ENCODE measurements at regions not wholly inside any gene's neighbourhood (a gene's known extent, or its start where the extent isn't known, plus 50 kb on each side); places are given as distances from the start of the nearest gene placed in this dataset.

DNA sequence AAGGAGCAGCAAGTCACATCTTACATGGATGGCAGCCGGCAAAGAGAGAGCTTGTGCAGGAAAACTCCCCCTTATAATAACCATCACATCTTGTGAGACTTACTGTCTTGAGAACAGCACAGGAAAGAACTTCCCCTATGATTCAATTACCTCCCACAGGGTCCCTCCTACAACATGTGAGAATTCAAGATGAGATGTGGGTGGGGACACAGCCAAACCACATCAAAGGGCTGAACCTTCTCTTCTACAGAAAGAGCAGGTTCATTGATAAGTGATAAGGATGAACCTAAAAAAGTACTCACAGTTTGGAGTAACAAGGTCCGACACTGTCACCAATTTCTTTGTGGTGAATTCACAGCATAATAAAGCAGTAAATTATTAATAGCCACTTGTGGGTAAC is 422.2 kb upstream of the FSIP2 start:
- Histone ChIP-seq H3K4me3 (ENCODE audit: low read length) (no peak overlapping the region), H3K36me3 (ENCODE audit: insufficient read depth, low read length) (no peaks in the 10 kb centered on the region)
- 50% methylated on average over 2 of the region's 2 CpGs for WGBS

DNA sequence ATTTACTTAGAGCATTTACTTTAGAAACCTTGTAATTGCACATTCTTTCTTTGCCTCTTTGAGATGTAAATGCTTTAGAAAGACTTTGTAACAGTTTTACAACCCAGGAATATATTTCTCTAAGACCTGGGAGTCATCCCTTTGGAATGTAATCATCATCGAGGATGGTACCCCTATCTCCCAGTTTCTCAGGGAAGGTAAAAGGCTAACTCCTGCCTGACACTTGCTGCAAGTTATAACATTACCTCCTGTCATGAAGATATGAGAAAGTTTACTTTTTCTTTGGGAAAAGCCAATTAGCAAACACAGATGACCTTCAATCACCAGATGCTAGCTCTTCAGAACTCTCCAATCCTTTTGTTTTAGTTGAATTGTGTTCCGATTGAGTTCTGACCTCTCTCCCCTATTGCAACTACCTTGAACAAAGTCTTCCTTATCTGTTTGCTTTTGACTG is 420.3 kb upstream of the FSIP2 start:
- Histone ChIP-seq H3K9ac (ENCODE audit: low read depth, low read length) (no peak overlapping the region), H3K4me3 (ENCODE audit: low read length) (no peak overlapping the region), H3K27ac (ENCODE audit: low read depth, low read length) (no peak overlapping the region), H3K9me3 (ENCODE audit: insufficient read depth, low read depth, low read length) (no peaks in the 10 kb centered on the region), H3K4me1 (ENCODE audit: insufficient read depth, low read length) (peaks cover 10% of the 10 kb centered on the region), H3K36me3 (ENCODE audit: insufficient read depth, low read length) (no peaks in the 10 kb centered on the region), H3K27me3 (ENCODE audit: insufficient read depth, low read length) (no peaks in the 10 kb centered on the region)
- WGBS = 66% methylated on average over 2 of the region's 2 CpGs

More for the DNA sequence above, 422.2 kb upstream of the FSIP2 start:
- Histone ChIP-seq H3K27ac (ENCODE audit: low read depth, low read length) (no peak overlapping the region), H3K9me3 (ENCODE audit: insufficient read depth, low read depth, low read length) (no peaks in the 10 kb centered on the region), H3K27me3 (ENCODE audit: insufficient read depth, low read length) (no peaks in the 10 kb centered on the region), H3K4me1 (ENCODE audit: insufficient read depth, low read length) (peaks cover 10% of the 10 kb centered on the region), H3K9ac (ENCODE audit: low read depth, low read length) (no peak overlapping the region)

DNA sequence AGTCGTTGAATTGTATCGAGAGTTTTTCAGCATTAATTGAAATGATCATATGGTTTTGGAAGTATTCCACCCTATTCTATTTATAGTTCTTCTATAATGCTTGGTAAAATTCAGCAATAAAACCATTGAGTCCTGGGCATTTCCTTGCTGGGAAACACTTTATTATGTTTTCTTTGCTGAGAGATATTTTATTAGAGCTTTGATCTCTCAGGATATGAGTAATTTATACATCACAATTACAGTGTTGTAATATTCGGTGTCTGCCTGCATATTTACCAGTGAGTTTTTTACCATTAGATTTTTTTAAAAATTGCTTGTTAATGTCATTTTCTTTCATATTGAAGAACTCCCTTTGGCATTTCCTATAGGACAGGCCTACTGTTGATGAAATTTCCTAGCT is 402.7 kb upstream of the FSIP2 start:
- Histone ChIP-seq H3K27me3 (ENCODE audit: insufficient read depth, low read length) (no peaks in the 10 kb centered on the region), H3K4me3 (ENCODE audit: low read length) (no peak overlapping the region), H3K9ac (ENCODE audit: low read depth, low read length) (no peak overlapping the region), H3K27ac (ENCODE audit: low read depth, low read length) (no peak overlapping the region), H3K9me3 (ENCODE audit: insufficient read depth, low read depth, low read length) (no peaks in the 10 kb centered on the region), H3K36me3 (ENCODE audit: insufficient read depth, low read length) (no peaks in the 10 kb centered on the region), H3K4me1 (ENCODE audit: insufficient read depth, low read length) (no peaks in the 10 kb centered on the region)
- WGBS = 73% methylated on average over 2 of the region's 3 CpGs

DNA sequence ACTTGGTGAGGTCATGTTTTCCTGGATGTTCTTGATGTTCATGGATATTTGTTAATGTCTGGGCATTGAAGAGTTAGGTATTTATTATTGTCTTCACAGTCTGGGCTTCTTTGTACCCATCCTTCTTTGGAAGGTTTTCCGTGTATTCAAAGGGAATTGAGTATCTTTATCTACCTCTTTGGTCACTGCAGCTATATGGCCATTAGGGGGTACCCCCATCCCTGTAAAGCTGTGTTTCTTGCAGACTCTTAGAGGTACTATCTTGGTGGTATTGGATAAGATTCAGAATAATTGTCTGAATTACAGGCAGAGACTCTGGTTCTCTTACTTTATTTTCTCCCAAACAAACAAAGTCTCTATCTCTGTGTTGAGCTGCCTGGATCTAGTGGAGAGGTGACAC is 401.6 kb upstream of the FSIP2 start:
- Histone ChIP-seq H3K9me3 (ENCODE audit: insufficient read depth, low read depth, low read length) (no peaks in the 10 kb centered on the region), H3K27ac (ENCODE audit: low read depth, low read length) (no peak overlapping the region), H3K9ac (ENCODE audit: low read depth, low read length) (no peak overlapping the region), H3K36me3 (ENCODE audit: insufficient read depth, low read length) (no peaks in the 10 kb centered on the region), H3K27me3 (ENCODE audit: insufficient read depth, low read length) (no peaks in the 10 kb centered on the region), H3K4me1 (ENCODE audit: insufficient read depth, low read length) (no peaks in the 10 kb centered on the region), H3K4me3 (ENCODE audit: low read length) (no peak overlapping the region)
- WGBS = 67% methylated on average over 1 of the region's 1 CpG

DNA sequence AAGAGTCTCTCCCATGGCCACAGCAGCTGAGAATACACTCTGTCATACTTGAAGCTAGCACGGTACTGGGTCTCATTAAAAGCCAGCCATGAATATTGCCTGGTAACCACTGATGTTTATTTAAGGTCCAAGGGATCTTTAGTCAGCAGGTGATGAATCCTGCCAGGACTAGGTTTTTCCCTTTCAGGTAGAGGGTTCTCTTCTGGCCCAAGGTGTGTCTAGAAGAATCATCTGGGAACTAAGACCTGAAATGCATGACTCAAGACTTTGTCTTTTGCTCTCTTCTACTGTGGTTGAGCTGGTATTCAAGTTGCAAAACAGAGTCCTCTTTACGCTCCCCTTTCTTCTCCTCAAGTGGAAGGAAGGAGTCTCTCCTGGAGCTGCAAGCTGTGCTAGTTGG is 400.5 kb upstream of the FSIP2 start:
- Histone ChIP-seq H3K27me3 (ENCODE audit: insufficient read depth, low read length) (no peaks in the 10 kb centered on the region), H3K9me3 (ENCODE audit: insufficient read depth, low read depth, low read length) (no peaks in the 10 kb centered on the region), H3K4me1 (ENCODE audit: insufficient read depth, low read length) (no peaks in the 10 kb centered on the region), H3K4me3 (ENCODE audit: low read length) (no peak overlapping the region), H3K36me3 (ENCODE audit: insufficient read depth, low read length) (no peaks in the 10 kb centered on the region), H3K27ac (ENCODE audit: low read depth, low read length) (no peak overlapping the region), H3K9ac (ENCODE audit: low read depth, low read length) (no peak overlapping the region)
- 96% methylated on average over 2 of the region's 2 CpGs for WGBS

DNA sequence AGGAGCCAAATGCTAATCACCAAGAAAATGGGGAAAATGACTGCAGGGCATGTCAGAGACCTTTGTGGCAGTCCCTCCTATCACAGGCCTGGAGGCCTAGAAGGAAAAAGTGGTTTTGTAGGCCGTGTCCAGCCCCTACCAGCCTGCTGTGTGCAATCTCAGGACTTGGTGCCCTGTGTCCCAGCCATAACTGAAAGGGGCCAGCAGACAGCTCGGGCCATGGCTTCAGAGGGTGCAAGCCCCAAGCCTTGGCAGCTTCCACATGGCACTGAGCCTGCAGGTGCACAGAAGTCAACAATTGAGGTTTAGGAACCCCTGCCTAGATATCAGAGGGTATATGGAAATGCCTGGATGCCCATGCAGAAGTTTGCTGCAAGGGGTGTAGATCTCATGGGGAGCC is 391.2 kb upstream of the FSIP2 start:
- Histone ChIP-seq H3K36me3 (ENCODE audit: insufficient read depth, low read length) (no peaks in the 10 kb centered on the region), H3K4me3 (ENCODE audit: low read length) (no peak overlapping the region), H3K27ac (ENCODE audit: low read depth, low read length) (no peak overlapping the region), H3K9me3 (ENCODE audit: insufficient read depth, low read depth, low read length) (no peaks in the 10 kb centered on the region), H3K4me1 (ENCODE audit: insufficient read depth, low read length) (no peaks in the 10 kb centered on the region), H3K27me3 (ENCODE audit: insufficient read depth, low read length) (no peaks in the 10 kb centered on the region), H3K9ac (ENCODE audit: low read depth, low read length) (no peak overlapping the region)
- 91% methylated on average over 2 of the region's 2 CpGs for whole genome bisulfite sequencing

DNA sequence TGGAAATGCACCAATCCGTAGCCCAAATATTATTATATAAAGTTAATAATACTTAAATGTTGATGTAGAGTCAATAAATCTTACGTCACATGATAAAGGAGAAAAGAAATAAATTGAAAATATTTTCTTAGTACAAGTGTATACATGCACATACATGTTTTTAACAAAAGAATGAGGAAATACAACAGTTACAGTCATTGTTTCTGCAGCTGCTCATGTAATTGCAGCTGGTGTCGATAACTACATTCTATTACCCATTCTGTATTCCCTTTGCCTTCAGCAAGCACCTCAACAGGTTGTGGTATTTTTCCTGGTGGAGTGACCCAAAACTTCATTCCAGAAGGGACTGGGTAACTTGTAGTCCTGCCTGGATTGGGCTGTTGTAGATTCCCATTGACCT is 377.8 kb upstream of the FSIP2 start:
- no peaks in the 10 kb centered on the region for H3K36me3 ChIP-seq (ENCODE audit: insufficient read depth, low read length)
- H3K4me3 ChIP-seq (ENCODE audit: low read length) = no peak overlapping the region
- H3K9me3 ChIP-seq (ENCODE audit: insufficient read depth, low read depth, low read length) = no peaks in the 10 kb centered on the region
- H3K4me1 ChIP-seq (ENCODE audit: insufficient read depth, low read length) = no peaks in the 10 kb centered on the region
- no peak overlapping the region for H3K9ac ChIP-seq (ENCODE audit: low read depth, low read length)
- H3K27me3 ChIP-seq (ENCODE audit: insufficient read depth, low read length) = no peaks in the 10 kb centered on the region
- WGBS = 100% methylated on average over 1 of the region's 3 CpGs
- no peak overlapping the region for H3K27ac ChIP-seq (ENCODE audit: low read depth, low read length)

DNA sequence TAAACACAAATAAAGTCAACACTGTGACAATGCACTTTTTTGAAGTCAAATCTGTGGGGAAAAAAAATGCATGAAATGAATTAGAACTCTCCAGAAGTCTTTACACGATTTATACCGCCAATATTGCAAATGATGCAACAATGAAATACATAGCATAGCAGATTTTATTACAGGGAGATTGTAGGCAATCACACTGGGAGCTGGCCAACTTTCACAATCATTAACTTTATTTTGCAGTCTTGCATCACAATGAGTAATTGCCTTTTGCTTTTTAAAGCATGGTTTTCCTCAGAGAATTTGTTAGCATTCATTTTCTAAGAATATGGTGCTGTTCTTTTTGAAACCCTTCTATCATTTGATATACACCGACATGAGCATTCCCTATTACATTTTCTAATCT is 366.4 kb upstream of the FSIP2 start:
- 100% methylated on average over 2 of the region's 3 CpGs for WGBS

DNA sequence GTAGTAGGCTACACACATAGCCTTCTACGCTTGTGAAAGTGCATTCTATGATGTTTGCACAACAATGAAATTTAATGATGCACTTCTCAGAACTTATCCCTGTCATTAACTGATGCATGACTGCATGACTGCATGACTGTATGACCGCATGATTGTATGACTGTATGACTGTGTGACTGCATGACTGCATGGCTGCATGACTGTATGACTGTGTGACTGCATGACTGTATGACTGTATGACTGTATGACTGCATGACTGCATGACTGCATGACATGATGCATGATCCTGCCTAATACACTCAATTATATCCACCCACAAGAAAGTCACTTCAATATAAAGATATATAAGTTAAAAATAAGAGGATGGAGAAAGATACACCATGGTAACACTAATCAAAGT is 365.4 kb upstream of the FSIP2 start:
- no peak overlapping the region for H3K9ac ChIP-seq (ENCODE audit: low read depth, low read length)

More for the DNA sequence above, 366.4 kb upstream of the FSIP2 start:
- Histone ChIP-seq H3K9ac (ENCODE audit: low read depth, low read length) (no peak overlapping the region), H3K4me1 (ENCODE audit: insufficient read depth, low read length) (no peaks in the 10 kb centered on the region), H3K27ac (ENCODE audit: low read depth, low read length) (no peak overlapping the region), H3K9me3 (ENCODE audit: insufficient read depth, low read depth, low read length) (no peaks in the 10 kb centered on the region), H3K4me3 (ENCODE audit: low read length) (no peak overlapping the region), H3K27me3 (ENCODE audit: insufficient read depth, low read length) (no peaks in the 10 kb centered on the region), H3K36me3 (ENCODE audit: insufficient read depth, low read length) (no peaks in the 10 kb centered on the region)

DNA sequence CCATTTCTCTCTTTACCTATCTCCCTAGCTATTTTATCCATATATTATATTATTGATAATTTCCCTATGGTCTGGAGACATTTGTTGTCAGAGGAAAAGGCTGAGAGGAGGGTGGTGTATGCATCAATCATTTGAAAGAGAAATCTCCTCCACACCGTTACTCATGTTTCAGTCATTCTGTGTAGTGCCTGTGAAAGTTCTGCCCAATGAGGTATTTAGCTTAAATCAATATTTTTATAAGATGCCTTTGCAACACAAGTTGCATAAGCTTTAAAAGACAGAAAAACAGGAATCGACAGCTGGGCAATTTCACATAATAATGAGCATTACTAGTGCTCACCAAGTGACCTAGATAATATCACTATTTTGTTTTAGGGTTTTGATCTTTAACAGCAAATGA is 363.7 kb upstream of the FSIP2 start:
- Histone ChIP-seq H3K4me3 (ENCODE audit: low read length) (no peak overlapping the region), H3K9ac (ENCODE audit: low read depth, low read length) (no peak overlapping the region), H3K27ac (ENCODE audit: low read depth, low read length) (no peak overlapping the region), H3K4me1 (ENCODE audit: insufficient read depth, low read length) (no peaks in the 10 kb centered on the region), H3K27me3 (ENCODE audit: insufficient read depth, low read length) (no peaks in the 10 kb centered on the region), H3K9me3 (ENCODE audit: insufficient read depth, low read depth, low read length) (no peaks in the 10 kb centered on the region), H3K36me3 (ENCODE audit: insufficient read depth, low read length) (no peaks in the 10 kb centered on the region)
- 100% methylated on average over 1 of the region's 2 CpGs for WGBS

More for the DNA sequence above, 365.4 kb upstream of the FSIP2 start:
- no peaks in the 10 kb centered on the region for H3K9me3 ChIP-seq (ENCODE audit: insufficient read depth, low read depth, low read length)
- WGBS = 95% methylated on average over 2 of the region's 2 CpGs
- no peak overlapping the region for H3K27ac ChIP-seq (ENCODE audit: low read depth, low read length)
- H3K4me3 ChIP-seq (ENCODE audit: low read length) = no peak overlapping the region
- no peaks in the 10 kb centered on the region for H3K4me1 ChIP-seq (ENCODE audit: insufficient read depth, low read length)
- no peaks in the 10 kb centered on the region for H3K27me3 ChIP-seq (ENCODE audit: insufficient read depth, low read length)
- no peaks in the 10 kb centered on the region for H3K36me3 ChIP-seq (ENCODE audit: insufficient read depth, low read length)

DNA sequence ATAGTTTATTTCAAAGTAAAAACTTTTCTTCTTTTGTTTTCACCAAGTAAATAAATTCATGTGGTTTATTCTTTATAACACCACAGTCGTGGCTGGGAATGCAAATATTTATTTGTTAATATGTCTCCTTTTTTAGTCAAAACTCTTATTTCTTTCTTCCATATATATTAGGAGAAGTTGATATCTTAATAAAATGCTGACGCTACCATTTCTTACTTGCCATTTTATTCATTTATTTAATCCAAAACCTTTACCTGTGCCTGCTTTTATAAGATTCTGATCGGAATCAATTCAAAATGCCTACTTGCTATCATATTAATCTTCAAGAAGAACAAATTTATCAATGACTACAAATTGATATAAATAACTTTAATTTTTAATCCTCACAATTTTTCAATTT is 362.9 kb upstream of the FSIP2 start:
- Histone ChIP-seq H3K27me3 (ENCODE audit: insufficient read depth, low read length) (no peaks in the 10 kb centered on the region), H3K9ac (ENCODE audit: low read depth, low read length) (no peak overlapping the region), H3K9me3 (ENCODE audit: insufficient read depth, low read depth, low read length) (no peaks in the 10 kb centered on the region), H3K4me1 (ENCODE audit: insufficient read depth, low read length) (no peaks in the 10 kb centered on the region), H3K27ac (ENCODE audit: low read depth, low read length) (no peak overlapping the region), H3K4me3 (ENCODE audit: low read length) (no peak overlapping the region), H3K36me3 (ENCODE audit: insufficient read depth, low read length) (no peaks in the 10 kb centered on the region)
- 100% methylated on average over 2 of the region's 3 CpGs for WGBS

DNA sequence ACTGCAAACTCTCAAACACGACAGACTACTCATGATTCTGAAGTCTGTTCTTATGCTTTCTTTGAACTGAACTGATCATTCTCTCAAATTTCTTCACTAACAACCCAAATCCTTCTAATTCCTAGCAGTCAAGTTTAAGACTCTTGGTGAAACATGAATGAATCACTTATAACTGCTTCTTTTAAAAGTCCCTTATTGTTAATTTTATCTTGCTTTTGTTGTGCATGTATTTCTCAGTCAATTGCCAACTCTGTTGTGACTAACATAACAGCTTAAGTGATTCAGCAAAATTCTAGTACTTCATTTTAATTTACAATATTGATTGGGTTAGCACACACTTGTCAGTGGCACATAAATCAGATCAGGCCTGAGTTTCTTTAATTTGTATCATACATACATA is 357.0 kb upstream of the FSIP2 start:
- Histone ChIP-seq H3K9me3 (ENCODE audit: insufficient read depth, low read depth, low read length) (no peaks in the 10 kb centered on the region), H3K27ac (ENCODE audit: low read depth, low read length) (no peak overlapping the region)
- WGBS = 89% methylated on average over 1 of the region's 1 CpG

More for the DNA sequence above, 357.0 kb upstream of the FSIP2 start:
- Histone ChIP-seq H3K4me1 (ENCODE audit: insufficient read depth, low read length) (no peaks in the 10 kb centered on the region), H3K9ac (ENCODE audit: low read depth, low read length) (no peak overlapping the region), H3K27me3 (ENCODE audit: insufficient read depth, low read length) (no peaks in the 10 kb centered on the region), H3K4me3 (ENCODE audit: low read length) (no peak overlapping the region), H3K36me3 (ENCODE audit: insufficient read depth, low read length) (no peaks in the 10 kb centered on the region)
